Endodermal cell (in vitro differentiated cells): ENCODE measurements at regions not wholly inside any gene's neighbourhood (a gene's known extent, or its start where the extent isn't known, plus 50 kb on each side); places are given as distances from the start of the nearest gene placed in this dataset.
A peak's percentile ranks its signal among the peaks of the same experiment; 100 is the strongest.

Experiments used
- DNase-seq: peaks from one replicate; pipeline ENCODE4 v3.0.0-alpha.2; 2017
- H3K27ac ChIP-seq: 2 replicates; pipeline ENCODE4 v1.5.1; 2013; ENCODE audit warnings: mild to moderate bottlenecking, low read depth, low read length, moderate library complexity
- H3K27me3 ChIP-seq: 2 replicates; pipeline ENCODE4 v1.6.1; 2013; ENCODE audit warnings: mild to moderate bottlenecking, low read length, moderate library complexity; ENCODE audit not compliant: insufficient read depth, control insufficient read depth, poor library complexity, severe bottlenecking
- H3K36me3 ChIP-seq: 2 replicates; pipeline ENCODE4 v1.7.0; 2013; ENCODE audit warnings: mild to moderate bottlenecking, low read length, moderate library complexity; ENCODE audit not compliant: control insufficient read depth, insufficient read depth
- H3K4me1 ChIP-seq: one replicate; pipeline ENCODE4 v1.7.0; 2013; ENCODE audit warnings: low read length; ENCODE audit not compliant: control insufficient read depth, insufficient read depth
- H3K4me3 ChIP-seq: 2 replicates; pipeline ENCODE4 v1.5.1; 2013; ENCODE audit warnings: mild to moderate bottlenecking, low read length, moderate library complexity
- H3K9ac ChIP-seq: 2 replicates; pipeline ENCODE4 v1.6.1; 2013; ENCODE audit warnings: mild to moderate bottlenecking, low read length, moderate library complexity; ENCODE audit not compliant: poor library complexity, severe bottlenecking; ENCODE audit errors: extremely low read depth
- H3K9me3 ChIP-seq: 2 replicates; pipeline ENCODE4 v1.6.1; 2013; ENCODE audit warnings: mild to moderate bottlenecking, low read length, moderate library complexity; ENCODE audit not compliant: control insufficient read depth
- H3K27ac Mint-ChIP-seq: 2 replicates; pipeline ENCODE4 v1.8.0; 2020; ENCODE audit warnings: mixed read lengths
- H3K27me3 Mint-ChIP-seq: 2 replicates; pipeline ENCODE4 v1.8.0; 2021; ENCODE audit warnings: mild to moderate bottlenecking, mixed read lengths; ENCODE audit not compliant: insufficient read depth
- H3K36me3 Mint-ChIP-seq: 2 replicates; pipeline ENCODE4 v1.8.0; 2020; ENCODE audit warnings: low read depth, mixed read lengths
- H3K4me1 Mint-ChIP-seq: 2 replicates; pipeline ENCODE4 v1.8.0; 2020; ENCODE audit warnings: mixed read lengths
- H3K4me3 Mint-ChIP-seq: 2 replicates; pipeline ENCODE4 v1.8.0; 2020; ENCODE audit warnings: mild to moderate bottlenecking, moderate library complexity, mixed read lengths
- H3K9me3 Mint-ChIP-seq: 2 replicates; pipeline ENCODE4 v1.8.0; 2020; ENCODE audit warnings: mild to moderate bottlenecking, mixed read lengths
- WGBS, 2 experiments: methylation state at CpG; one replicate each; pipeline versions ENCODE4 v1.1.5 to v1.1.7; 2013; ENCODE audit warnings: missing lambda C conversion rate in 2 of 2, mixed read lengths in 1 of 2; ENCODE audit not compliant: insufficient coverage in 1 of 2, insufficient read length in 1 of 2; 5-methylcytosine and 5-hydroxymethylcytosine counted together
- TF ChIP-seq, protein P1 (sequence below): fragments of 200-600 bp; sonication (generic); conservative IDR thresholded peaks from 2 replicates; pipeline ENCODE4 v1.5.0; 2021; ENCODE audit warnings: antibody characterized with exemption, mild to moderate bottlenecking

DNA sequence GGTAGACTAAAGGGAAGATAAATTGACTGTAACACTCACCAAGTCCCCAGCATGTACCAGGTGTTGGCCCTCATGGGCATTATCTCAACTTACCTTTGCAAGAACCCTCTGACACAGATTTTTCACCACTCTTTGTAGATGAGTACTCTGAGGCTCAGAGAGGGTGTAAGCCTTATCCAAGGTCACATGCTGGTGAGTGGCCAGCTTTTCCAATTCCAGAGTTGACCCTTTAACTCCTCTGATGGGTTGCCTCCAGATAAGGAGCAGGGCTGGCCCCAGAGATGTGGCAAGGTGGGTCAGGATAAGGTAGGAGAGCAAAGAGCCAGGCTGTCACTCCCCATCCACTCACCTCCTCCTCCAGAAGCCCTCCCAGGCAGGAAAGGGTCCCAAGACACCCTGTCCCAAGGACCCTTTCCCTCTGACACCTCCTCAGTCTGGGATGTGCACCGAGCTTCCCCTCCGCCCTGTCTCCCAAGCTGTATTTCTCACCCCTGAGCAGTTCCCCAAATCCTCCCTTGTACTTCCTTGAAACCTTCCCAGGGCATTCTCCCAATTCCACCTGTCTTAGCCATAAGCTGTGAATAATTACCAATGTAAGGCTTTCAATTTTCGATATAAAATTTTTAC lies 165.9 kb downstream of the ZFP36L2 start:
- DNase-seq, result no peak
- Histone ChIP-seq H3K4me3 (no peak overlapping the region), H3K27me3 (no peaks in the 10 kb centered on the region), H3K27ac (no peak overlapping the region), H3K9ac (no peak overlapping the region), H3K9me3 (peaks cover 20% of the 10 kb centered on the region), H3K4me1 (no peaks in the 10 kb centered on the region), H3K36me3 (no peaks in the 10 kb centered on the region)
- 89 to 98% methylated on average over 3 of the region's 3 CpGs for WGBS, 2 experiments
- peaks cover 3% of the 10 kb centered on the region for H3K27me3 Mint-ChIP-seq
- H3K36me3 Mint-ChIP-seq, result peaks cover 7% of the 10 kb centered on the region
- H3K27ac Mint-ChIP-seq, result no peak overlapping the region
- TF ChIP-seq, protein P1, sequence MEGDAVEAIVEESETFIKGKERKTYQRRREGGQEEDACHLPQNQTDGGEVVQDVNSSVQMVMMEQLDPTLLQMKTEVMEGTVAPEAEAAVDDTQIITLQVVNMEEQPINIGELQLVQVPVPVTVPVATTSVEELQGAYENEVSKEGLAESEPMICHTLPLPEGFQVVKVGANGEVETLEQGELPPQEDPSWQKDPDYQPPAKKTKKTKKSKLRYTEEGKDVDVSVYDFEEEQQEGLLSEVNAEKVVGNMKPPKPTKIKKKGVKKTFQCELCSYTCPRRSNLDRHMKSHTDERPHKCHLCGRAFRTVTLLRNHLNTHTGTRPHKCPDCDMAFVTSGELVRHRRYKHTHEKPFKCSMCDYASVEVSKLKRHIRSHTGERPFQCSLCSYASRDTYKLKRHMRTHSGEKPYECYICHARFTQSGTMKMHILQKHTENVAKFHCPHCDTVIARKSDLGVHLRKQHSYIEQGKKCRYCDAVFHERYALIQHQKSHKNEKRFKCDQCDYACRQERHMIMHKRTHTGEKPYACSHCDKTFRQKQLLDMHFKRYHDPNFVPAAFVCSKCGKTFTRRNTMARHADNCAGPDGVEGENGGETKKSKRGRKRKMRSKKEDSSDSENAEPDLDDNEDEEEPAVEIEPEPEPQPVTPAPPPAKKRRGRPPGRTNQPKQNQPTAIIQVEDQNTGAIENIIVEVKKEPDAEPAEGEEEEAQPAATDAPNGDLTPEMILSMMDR, result no peak
- H3K4me1 Mint-ChIP-seq, result peaks cover 12% of the 10 kb centered on the region
- H3K9me3 Mint-ChIP-seq, result peaks cover 27% of the 10 kb centered on the region
- no peak overlapping the region for H3K4me3 Mint-ChIP-seq

- peaks cover 25% of the 10 kb centered on the region for H3K9me3 Mint-ChIP-seq
- no peak for DNase-seq
- Histone ChIP-seq H3K27me3 (no peaks in the 10 kb centered on the region), H3K36me3 (no peaks in the 10 kb centered on the region), H3K4me1 (peaks cover 2% of the 10 kb centered on the region), H3K9me3 (peaks cover 16% of the 10 kb centered on the region), H3K27ac (no peak overlapping the region), H3K9ac (no peak overlapping the region), H3K4me3 (no peak overlapping the region)
- no peak overlapping the region for H3K4me3 Mint-ChIP-seq
- WGBS, 2 experiments, result 91 to 100% methylated on average over 7 to 11 of the region's 12 CpGs
- H3K27me3 Mint-ChIP-seq, result peaks cover 3% of the 10 kb centered on the region
- TF ChIP-seq, protein P1, result no peak
- H3K36me3 Mint-ChIP-seq, result peaks cover 7% of the 10 kb centered on the region
- peaks cover 14% of the 10 kb centered on the region for H3K4me1 Mint-ChIP-seq
- H3K27ac Mint-ChIP-seq, result no peak overlapping the region
These were observed 167.1 kb downstream of the ZFP36L2 start for GRCh38 chr2:43059183-43059897.

GRCh38 chr2:43058726-43059110 lies 167.7 kb downstream of the ZFP36L2 start:
- H3K9me3 Mint-ChIP-seq, result peaks cover 20% of the 10 kb centered on the region
- Histone ChIP-seq H3K9ac (no peak overlapping the region), H3K27ac (peak overlapping the region; percentile 38), H3K27me3 (no peaks in the 10 kb centered on the region), H3K4me1 (peaks cover 4% of the 10 kb centered on the region), H3K9me3 (peaks cover 13% of the 10 kb centered on the region), H3K36me3 (no peaks in the 10 kb centered on the region), H3K4me3 (no peak overlapping the region)
- TF ChIP-seq, protein P1, result no peak
- H3K4me3 Mint-ChIP-seq, result no peak overlapping the region
- H3K4me1 Mint-ChIP-seq, result peaks cover 18% of the 10 kb centered on the region
- H3K36me3 Mint-ChIP-seq, result peaks cover 5% of the 10 kb centered on the region
- 94 to 100% methylated on average over 1 to 3 of the region's 3 CpGs for WGBS, 2 experiments
- H3K27ac Mint-ChIP-seq, result no peak overlapping the region
- no peak for DNase-seq
- H3K27me3 Mint-ChIP-seq, result peaks cover 3% of the 10 kb centered on the region
